ELR (cell line): ENCODE measurements at regions not wholly inside any gene's neighbourhood (a gene's known extent, or its start where the extent isn't known, plus 50 kb on each side); places are given as distances from the start of the nearest gene placed in this dataset.
A peak's percentile ranks its signal among the peaks of the same experiment; 100 is the strongest.

Source experiments
- DNase-seq: peaks from one replicate; pipeline ENCODE4 v3.0.0-alpha.2; 2015; ENCODE audit warnings: low read depth

DNA sequence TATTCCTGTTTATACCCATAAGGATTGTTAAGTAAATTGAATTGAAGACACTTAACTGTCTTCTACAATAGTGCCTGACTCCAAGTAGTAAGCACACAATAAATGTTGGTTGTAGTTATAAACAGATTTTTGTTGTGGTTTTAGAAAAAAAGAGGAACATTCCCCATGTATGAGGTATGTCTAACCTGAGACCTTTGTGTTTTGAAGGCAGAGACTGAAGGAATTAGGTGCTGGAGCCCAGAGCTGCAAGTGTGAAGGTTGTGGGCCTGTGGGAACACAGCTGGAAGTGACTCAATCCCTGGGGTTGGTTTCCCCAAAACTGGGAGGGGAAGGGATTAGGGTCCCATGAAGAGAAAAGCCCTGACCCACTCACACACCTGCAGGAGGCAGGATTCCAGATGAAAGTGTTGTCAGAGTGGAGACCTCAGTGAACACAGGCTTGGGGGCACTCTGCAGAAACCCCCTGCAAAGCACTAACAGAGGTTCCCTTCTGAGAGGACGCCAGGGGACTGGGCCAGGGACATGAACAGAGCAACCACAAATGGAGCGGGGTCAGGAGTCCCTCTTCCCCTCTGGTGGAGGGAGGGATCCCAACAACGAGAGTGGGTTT is 265.1 kb upstream of the KLF14 start:
- DNase-seq: peak; percentile 66

DNA sequence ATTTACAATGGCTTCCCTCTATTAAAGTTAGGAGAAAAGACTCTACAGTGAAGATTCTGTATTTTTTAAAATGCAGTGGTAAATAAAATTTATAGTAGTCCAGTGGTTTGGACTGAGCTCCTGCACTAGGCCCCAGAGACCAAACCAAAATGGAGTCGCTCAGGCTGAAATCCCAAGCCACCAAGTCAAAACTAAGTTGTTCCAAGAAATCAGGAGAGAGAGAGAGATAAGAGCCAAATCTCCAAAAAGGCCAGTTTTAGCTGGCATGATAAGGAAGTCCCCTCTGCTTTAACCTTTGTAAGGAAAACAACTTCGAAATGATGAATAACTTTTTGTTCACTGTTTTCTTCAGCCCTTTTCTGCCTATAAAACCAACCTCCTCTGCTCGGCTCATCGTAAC is 265.9 kb upstream of the KLF14 start:
- DNase-seq: no peak

DNA sequence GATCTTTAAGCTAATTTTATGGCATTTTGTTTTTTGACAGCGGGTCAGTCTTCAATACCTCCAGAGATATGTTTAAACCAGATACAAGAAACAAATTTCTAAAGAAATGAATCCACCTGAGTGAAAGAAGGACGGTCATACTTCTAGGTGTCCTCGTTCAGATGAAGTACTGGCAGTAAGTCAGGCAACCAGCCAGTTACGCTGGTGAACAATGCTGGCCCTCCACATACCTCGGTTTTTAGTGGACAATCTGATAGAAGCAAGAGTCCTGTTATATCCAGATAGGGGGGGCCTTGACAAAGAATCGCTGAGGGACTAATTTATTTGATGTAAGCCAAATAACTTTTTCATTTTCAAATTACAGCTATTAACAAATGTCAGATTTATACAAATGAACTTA is 266.4 kb upstream of the KLF14 start:
- DNase-seq: no peak

DNA sequence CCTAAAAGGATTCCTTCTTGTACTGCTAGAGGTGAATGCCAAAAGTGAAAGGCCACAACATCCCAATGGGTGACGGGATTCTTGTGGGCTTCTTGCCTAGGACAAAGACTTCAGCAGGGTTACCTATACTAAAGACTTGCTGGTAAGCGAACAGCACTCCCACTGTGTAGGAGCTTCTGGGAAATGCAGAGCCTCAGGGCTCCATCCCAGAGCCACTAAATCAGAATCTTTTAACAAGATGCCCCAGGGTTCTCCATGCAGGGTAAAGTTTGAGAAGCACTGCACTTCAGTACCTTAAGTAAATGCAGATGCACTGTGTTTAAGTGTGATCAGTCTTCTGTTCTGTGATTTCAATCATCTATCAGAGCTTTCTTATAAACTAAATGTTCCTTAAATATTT is 266.9 kb upstream of the KLF14 start:
- DNase-seq: no peak

DNA sequence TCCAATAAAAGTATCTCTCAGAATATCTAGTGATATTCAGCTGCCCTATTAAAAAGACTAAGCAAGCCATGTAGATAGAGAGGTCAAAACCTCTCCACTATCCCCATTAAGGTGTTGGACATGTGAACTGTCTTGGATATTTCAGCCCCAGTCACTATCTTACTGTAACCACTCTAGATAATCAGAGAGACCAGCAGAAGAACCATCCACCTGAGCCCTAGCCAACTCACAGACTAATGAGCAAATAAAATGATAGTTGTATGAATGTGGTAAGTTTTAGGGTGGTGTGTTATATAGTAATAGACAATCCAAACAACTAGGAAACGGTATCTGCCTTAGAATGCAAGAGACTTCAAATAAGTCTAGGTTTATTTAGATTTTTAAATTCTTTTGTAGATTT is 268.6 kb upstream of the KLF14 start:
- DNase-seq: no peak

DNA sequence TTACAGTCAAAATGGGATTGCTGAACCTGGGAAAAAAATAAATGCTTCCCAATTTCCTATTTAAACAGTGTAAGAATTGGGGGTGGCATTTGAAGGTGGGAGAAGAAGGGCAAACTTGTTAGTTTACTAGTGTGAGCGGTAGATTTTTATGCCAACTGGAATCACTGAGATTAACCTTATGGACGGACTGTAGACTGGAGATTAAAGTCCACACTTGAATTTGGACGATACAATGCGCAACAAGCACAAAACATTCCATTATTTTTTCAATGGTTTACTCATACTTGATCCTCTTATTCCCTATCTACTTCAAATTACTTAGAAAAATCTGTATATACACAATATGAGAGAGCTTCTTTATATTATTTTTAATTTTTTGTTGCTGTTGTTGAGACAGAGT is 269.6 kb upstream of the KLF14 start:
- no peak for DNase-seq

DNA sequence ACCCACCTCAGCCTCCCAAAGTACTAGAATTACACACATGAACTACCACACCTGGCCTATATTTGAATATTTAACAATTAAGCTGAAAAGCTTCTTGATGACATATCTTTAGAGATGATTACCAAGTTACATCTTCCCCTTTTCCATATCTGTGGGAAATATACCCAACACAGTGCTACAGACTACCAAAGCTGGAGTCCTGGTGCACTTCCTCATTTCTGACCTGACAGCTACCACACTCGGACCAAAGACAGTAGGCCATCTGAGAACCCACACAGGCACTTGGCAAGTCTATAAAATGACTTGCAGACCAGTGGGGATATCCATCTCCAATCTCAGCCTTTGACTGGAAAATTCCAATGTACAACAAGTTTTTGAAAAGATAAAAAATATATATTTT is 270.4 kb upstream of the KLF14 start:
- no peak for DNase-seq

DNA sequence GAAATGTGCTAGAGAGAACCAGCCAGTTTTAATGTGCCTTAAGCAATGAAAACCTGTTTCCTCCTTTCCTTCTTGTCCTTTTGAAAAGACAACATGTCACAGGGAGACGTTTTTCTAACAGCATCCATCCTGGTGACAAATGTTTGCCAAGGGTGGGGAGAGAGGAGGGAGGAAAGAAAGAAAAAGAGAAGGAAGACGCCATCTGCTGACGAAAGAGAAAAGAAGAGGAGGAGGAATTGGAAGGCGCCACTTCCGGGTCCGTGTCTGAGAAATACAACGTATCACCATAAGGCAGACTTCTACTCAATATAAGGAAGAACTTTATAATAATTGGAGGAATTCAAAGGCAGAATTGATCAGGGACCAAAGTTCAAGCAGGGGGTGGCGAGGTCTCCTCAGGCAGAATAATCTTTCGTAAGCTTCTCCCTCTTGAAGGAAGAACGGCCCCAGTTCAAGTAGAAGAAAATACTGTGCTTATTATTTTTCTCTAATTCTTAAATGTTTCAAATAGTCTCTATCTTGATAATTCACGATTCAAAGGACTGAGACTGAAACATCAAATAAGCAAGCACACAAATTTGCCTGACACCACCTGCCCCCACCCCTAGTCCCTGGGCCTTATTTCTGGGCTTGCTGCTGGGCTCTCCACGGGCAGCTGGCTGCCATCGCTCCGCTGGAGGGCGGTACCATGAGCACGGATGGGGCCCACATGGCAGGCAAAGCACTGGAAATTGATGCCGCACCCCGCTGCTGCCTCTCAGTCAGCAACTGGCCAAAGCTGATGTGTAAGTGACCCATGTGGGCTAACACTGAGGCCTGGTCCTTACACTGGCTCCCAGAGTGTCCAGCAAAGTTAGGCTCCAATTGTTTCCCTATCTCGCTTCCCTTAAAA is 273.7 kb upstream of the KLF14 start:
- peak; percentile 83 for DNase-seq

DNA sequence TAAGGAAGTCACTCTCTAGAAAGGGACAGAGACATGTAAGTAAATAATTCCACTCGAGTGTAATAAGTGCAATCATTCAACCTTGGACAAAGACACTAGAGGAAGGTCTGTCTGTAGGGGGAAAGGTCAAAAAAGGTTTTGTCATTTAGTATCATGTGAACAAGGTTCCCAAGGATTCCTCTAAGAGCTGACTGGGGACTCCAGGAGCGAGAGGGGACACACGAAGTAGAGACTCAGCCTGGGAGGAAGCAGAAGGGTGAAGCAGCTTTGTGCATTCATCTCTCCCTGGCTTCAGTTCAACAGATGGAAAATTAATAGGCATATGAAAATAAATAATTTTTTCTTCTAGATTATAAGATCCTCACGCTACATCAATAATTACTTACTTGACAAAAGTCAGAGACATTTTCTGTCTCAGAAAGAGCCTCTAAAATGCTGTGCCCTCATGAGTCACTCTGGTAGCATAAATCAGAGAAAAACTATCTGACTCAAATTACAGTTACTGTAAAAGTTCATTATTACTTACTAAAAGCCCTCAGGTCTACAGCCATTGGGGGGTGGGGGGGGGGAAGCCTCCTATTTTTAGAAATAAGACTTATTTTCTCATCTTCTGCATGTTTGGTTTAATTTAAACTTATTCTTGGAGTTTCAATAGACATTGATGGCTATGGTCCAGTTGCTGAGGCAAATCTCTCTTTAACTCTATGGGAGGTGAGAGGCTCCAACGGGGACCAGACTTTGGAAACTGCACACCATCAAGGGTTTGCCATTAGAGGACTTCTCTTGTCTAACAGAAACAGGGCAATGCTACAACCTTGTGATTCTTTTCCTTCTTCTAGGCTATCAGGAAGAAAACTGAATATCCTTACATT is 275.1 kb upstream of the KLF14 start:
- DNase-seq: peak; percentile 73

DNA sequence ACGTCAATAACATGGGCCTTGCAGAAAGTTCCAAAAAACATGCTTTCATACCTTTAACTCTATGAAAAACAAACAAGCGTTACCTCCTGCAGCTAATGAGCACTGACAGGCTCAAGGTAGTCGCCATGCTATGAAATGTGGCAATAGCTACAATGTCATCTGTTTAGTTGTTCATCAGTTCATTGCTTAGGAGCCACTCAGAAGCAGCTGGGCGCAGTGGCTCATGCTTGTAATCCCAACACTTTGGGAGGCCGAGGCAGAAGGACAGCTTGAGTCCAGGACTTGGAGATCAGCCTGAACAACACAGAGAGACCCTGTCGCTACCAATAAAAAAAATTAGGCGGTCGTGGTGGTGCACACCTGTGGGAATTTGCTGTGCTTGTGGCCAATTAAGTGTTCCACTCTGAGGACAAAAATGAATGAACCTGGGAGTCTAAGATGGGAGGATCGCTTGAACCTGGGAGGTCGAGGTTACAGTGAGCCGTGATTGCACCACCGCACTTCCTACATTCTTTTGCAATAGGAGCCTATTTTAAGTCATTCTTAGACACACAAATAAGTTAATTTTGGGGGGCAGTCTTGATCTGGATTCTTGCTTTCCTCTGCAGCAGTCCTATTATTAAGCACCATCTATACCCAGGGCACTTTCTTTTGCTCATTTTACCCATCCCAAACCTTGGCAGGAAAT is 276.2 kb upstream of the KLF14 start:
- no peak for DNase-seq

DNA sequence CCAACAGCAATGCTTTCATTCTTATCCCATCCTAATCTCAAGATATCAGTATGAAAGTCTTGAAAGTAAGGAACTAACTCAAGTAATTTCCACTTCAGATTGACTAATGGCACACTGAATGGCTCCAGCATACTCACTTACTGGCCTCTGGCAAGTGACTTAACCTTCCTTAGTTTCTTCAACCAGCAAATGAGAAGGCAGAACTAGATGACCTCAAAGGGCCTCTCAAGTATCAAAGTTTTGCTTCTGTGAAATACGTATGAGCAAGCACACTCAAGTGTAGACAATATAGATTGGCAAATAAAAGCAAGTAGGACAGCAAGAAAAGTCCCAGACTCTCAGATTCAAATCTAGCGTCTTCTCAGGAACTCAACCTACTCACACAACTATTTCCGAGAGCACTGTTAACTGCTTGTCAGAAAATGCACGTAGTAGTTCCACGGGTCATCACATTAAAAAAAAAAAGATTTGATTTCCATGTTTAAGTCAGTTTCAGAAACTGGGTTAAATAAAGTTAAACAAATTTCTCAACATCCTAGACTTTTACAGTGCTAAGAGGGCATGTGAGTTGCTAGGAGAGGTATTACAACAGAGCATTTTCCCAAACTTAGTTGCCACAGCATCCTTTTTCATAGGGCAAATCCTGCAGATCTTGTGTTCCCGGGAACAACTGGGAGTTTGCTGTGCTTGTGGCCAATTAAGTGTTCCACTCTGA is 276.9 kb upstream of the KLF14 start:
- DNase-seq: peak; percentile 62

DNA sequence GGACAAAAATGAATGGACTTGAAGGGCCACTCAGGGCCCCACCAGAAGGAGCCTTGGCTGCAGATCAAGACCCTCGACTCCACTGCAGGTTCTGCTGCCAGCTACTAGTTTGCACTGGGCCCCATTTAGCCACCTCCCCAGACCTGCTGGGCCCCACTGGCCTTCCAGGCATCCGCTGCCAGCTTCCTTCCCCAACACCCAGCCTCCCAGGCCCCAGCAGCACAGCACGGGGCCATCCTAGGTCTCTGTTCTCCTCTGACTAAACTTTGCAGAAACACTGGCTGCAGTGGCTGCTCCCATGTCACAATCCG is 277.4 kb upstream of the KLF14 start:
- no peak for DNase-seq

DNA sequence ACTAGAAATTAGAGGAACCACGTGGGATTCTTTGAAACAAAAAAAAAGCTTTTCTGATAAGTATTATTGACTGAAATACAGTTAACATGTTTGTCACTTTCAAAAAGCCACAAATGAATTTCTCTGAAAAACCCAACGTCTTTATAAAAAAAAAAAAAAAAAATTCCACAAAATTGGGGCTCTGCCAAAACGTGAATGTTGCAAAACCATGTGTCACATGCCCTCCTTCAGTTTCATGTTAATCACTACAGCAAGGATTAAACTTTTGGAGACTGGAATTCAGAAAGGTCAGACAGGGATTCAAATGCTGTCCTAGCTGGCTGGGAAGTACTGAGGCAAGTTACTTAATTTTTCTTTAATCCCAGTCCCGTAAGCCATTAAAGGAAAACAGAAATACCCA is 278.0 kb upstream of the KLF14 start:
- peak; percentile 88 for DNase-seq

DNA sequence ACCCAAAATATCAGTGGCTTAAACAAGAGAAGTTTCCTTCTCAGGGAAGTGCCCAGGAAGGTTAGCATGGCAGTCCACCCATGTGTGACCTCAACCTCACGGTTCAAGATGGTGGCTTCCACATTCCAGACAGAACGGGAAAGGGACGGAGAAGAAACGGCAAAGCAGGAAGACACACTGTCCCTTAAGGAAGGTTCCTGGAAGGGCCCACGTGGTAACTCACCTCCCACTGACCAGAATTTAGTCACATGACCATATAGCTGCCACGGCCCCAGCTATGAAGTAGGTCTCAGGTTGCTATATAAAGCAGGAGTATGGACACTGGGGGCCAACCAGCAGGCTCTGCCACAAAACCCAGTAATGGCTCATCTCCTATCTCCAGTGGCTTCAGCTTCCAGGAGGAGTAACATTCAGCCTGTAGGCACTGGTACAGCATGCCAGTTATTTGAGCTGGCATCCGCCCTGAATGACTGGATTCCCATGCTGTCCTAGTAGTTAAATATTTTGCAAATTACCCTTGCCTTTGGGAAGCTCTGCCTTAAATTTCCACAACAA is 278.5 kb upstream of the KLF14 start:
- DNase-seq: peak; percentile 67

DNA sequence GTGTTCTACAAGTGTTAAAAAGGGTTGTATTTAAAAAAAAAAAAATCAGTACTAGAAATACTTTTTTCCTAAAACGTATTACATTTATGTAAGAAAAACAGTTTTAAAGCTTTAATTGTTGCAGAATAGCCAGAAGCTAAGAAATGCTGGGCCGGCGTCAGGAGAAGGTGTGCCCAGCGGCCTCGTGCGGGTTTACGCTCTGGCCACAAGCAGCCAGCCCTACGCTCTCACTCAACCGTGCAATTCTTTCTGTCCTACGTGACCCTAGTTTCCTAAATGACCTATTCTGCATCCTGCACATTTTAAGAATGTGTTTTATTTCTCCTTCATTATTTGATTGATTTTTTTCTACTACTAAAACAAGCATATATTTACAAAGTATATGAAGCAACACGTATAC is 279.7 kb upstream of the KLF14 start:
- no peak for DNase-seq

DNA sequence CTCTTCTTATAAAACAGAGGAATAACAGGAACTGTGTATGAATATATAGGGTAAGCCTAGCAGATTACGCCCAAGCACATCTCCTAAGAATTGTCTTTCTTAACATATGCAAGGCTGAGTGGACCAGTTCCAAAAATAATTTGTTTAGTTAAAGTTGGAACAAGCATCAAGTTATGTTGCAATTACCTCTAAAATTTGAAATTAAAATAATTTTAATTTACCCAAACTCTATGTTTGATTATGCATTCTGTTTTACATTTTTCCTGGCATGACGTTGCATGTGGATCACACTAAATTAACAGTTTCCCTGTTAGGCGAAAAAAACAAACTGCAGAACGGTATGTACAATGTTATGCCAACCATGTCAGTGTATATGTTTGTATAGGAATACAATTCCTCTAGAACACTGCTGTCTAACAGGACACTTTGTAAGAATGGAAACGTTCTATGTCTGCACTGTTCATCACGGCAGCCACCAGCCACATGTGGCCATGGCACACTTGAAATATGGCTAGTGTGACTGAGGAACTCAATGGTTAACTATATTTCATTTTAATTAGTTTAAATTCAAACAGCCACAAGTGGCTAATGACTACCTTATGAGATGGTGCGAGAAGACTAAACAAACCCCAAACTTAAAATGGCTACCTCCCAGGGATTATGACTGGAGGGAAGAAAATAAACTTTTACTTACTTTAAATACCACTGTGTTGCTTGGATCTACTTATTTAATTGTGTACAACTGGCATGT is 281.1 kb upstream of the KLF14 start:
- no peak for DNase-seq

DNA sequence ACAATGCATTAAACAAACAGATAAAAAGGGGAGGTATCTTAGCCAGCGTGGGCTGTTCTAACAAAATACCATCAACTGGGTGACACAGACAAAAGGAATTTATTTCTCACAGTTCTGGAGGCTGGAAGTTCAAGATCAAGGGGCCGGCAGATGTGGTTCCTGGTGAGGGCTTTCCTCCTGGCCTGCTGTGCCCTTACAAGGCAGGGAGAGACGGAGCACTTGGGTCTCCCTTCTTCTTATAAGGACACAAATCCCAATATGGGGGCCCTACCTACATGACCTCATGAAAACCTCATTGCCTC is 281.6 kb upstream of the KLF14 start:
- peak; percentile 84 for DNase-seq

DNA sequence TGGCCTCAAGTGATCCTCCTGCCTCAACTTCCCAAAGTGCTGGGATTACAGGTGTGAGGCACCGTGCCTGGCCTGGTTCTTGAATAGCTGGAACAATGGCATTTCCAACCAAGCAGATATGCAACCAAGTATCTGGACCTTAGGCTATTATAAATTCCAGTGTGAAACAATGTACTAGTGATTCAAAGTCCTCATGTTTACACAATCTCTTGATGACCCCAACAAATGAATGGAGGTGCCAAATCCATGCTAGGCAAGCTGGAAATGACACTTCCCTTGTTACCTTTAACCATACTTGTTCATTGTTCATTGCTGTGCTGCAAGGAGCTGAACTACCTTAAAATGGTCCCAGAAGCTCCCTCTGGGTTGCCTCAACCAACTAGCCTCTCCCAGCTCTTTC is 282.2 kb upstream of the KLF14 start:
- peak; percentile 25 for DNase-seq

DNA sequence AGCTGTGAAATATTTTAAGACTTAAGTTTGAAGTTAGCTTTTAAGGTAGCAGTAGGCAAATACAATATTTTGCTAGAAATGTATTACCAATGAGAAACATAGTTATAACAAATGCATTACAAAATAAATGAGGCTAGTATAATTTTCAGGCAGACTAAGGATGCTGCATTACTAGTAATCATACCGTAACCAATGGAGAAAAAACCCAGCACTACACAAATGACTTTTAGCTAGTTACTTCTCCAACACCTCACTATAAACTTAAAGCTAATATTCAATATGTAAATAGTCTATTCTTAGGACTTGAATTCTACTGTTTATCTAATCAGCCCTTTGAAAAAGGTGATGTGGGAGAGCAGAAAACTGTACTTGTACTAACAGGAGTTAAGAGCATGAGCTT is 285.3 kb upstream of the KLF14 start:
- no peak for DNase-seq

DNA sequence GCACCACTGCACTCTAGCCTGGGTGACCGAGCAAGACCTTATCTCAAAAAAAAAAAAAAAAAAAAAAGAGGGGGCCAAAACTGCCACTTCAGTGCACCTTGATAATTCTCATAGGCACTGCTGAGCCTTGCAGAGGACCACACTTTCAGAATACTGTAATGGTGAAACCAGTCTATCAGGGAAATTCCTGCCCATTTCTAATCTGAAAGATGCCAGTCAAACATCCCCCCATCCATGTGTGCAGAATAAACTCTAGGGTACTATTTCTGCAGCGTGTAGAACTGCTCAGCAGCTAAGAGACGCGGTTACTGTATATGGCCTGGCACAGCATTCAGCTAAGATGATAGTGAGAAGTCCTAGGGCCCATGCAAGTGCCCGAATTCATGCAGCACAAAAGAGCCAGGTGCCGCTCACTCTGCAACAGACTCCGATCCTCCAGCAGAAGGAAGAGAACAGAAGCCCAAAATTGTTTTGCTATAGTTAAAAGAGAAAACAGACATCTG is 286.8 kb upstream of the KLF14 start:
- DNase-seq: no peak

DNA sequence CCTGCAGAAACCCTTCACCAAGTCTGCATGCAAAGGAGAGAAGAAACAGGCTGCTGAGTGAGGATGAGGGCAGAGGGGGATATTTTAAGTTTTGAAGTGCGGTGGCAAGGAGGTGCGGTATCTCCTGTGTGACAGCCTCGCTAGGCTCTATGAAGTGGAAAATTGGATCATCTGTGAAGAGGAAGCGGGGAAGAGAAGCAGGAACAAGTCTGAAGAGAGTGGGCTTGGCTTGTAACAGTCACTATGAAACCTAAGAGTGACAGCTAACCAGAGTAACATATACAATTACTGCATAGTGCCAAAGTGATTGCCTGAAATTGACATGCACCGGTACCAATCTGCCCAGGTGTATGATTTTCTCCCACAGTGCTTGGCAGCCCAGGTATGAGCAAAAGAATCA is 287.5 kb upstream of the KLF14 start:
- DNase-seq: no peak
